Stomach (tissue), 4 donors: ENCODE measurements at regions not wholly inside any gene's neighbourhood (a gene's known extent, or its start where the extent isn't known, plus 50 kb on each side); places are given as distances from the start of the nearest gene placed in this dataset.

Experiments
- POLR2AphosphoS5 ChIP-seq, 3 donors: sonication (generic); formaldehyde crosslinking; IDR thresholded peaks; one replicate each; pipeline ENCODE4 v1.6.1; 2016; ENCODE audit warnings: antibody characterized with exemption in 3 of 3
- TF ChIP-seq, protein P1 (sequence below), 7 experiments: fragments of 450-650 bp in 4 of 7; fragments of 200-600 bp in 3 of 7; sonication (generic) in 3 of 7; IDR thresholded peaks; one replicate each; pipeline ENCODE4 v1.5.1; 2016 to 2019; ENCODE audit warnings: antibody characterized with exemption in 7 of 7, control low read depth in 2 of 7, mild to moderate bottlenecking in 1 of 7

DNA sequence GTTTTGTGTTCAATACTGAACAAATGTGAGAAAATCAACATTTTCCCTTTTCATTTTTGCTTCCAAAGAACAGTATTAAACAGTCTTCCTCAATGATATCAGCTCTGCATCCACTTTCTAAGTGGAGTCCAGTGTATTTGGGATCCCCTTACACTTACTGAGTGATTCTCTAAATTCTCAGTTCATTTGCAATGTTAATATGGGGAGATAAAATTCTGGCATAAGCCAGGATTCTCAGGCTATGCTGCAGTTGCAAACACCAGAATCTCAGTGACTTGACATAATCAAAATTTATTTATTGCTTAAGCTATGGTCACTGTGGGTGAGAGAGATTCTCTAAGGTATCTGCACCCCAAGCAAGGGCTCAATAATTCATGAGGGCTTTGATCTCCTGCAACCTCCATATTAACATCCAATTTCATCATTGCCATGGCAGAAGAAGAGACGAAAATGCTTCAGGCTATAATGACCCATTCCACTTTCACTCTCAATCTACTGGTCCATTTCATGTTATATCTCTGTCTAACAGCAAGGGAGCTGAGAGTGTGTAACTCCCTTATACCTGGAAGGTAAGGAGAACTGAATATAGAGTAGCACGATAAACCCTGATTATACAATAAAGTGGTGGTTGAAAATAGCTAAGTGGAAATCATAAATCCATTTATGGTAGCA, 64.1 kb upstream of the CARD18 start:
- TF ChIP-seq, protein P1, sequence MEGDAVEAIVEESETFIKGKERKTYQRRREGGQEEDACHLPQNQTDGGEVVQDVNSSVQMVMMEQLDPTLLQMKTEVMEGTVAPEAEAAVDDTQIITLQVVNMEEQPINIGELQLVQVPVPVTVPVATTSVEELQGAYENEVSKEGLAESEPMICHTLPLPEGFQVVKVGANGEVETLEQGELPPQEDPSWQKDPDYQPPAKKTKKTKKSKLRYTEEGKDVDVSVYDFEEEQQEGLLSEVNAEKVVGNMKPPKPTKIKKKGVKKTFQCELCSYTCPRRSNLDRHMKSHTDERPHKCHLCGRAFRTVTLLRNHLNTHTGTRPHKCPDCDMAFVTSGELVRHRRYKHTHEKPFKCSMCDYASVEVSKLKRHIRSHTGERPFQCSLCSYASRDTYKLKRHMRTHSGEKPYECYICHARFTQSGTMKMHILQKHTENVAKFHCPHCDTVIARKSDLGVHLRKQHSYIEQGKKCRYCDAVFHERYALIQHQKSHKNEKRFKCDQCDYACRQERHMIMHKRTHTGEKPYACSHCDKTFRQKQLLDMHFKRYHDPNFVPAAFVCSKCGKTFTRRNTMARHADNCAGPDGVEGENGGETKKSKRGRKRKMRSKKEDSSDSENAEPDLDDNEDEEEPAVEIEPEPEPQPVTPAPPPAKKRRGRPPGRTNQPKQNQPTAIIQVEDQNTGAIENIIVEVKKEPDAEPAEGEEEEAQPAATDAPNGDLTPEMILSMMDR (IDR thresholded peaks at IDR 0.05), result no peak
- no peak for TF ChIP-seq POLR2AphosphoS5 (IDR thresholded peaks at IDR 0.05)
